ENCODE measurements at regions not wholly inside any gene's neighbourhood (a gene's known extent, or its start where the extent isn't known, plus 50 kb on each side); places are given as distances from the start of the nearest gene placed in this dataset.

GRCh38 chr15:38871638-38872037 is 307.0 kb upstream of the RASGRP1 start:
- no peaks in the 10 kb centered on the region for H4K20me1 ChIP-seq (ENCODE audit: insufficient read depth, low read length)
- TF ChIP-seq EZH2 (IDR thresholded peaks at IDR 0.05; ENCODE audit: borderline replicate concordance, low read length), result no peak
- TF ChIP-seq CTCF (IDR thresholded peaks at IDR 0.05; ENCODE audit: low read length), result no peak
- H2AFZ ChIP-seq (ENCODE audit: low read length), result no peak overlapping the region
- no peaks in the 10 kb centered on the region for H3F3A ChIP-seq (ENCODE audit: insufficient read depth, low read length)
- H3K27ac ChIP-seq (ENCODE audit: low read depth, low read length, poor library complexity, severe bottlenecking), result no peak overlapping the region
- H3K4me1 ChIP-seq (ENCODE audit: insufficient read depth, low read length, severe bottlenecking), result no peaks in the 10 kb centered on the region
- no peaks in the 10 kb centered on the region for H3K9me2 ChIP-seq (ENCODE audit: low read depth, low read length)
- H3K36me3 ChIP-seq (ENCODE audit: insufficient read depth, low read length), result no peaks in the 10 kb centered on the region
- no peaks in the 10 kb centered on the region for H3K79me2 ChIP-seq (ENCODE audit: insufficient read depth, low read length)
- H3K9ac ChIP-seq (ENCODE audit: low read length), result no peak overlapping the region
- H3K9me3 ChIP-seq (ENCODE audit: low read length), result no peaks in the 10 kb centered on the region
- H3K27me3 ChIP-seq (ENCODE audit: insufficient read depth, low read length), result no peaks in the 10 kb centered on the region
- H3K4me2 ChIP-seq (ENCODE audit: low read length), result no peak overlapping the region
- H3K4me3 ChIP-seq (ENCODE audit: low read depth, low read length, poor library complexity, severe bottlenecking), result no peak overlapping the region

GRCh38 chr15:38872732-38873131 is 308.1 kb upstream of the RASGRP1 start:
- Histone ChIP-seq H3K9me2 (ENCODE audit: low read depth, low read length) (no peaks in the 10 kb centered on the region), H3K4me1 (ENCODE audit: insufficient read depth, low read length, severe bottlenecking) (no peaks in the 10 kb centered on the region), H3K9me3 (ENCODE audit: low read length) (no peaks in the 10 kb centered on the region), H3K79me2 (ENCODE audit: insufficient read depth, low read length) (no peaks in the 10 kb centered on the region), H4K20me1 (ENCODE audit: insufficient read depth, low read length) (no peaks in the 10 kb centered on the region), H2AFZ (ENCODE audit: low read length) (no peak overlapping the region), H3K36me3 (ENCODE audit: insufficient read depth, low read length) (no peaks in the 10 kb centered on the region), H3K4me2 (ENCODE audit: low read length) (no peak overlapping the region), H3K27ac (ENCODE audit: low read depth, low read length, poor library complexity, severe bottlenecking) (no peak overlapping the region), H3K9ac (ENCODE audit: low read length) (no peak overlapping the region), H3F3A (ENCODE audit: insufficient read depth, low read length) (no peaks in the 10 kb centered on the region), H3K4me3 (ENCODE audit: low read depth, low read length, poor library complexity, severe bottlenecking) (no peak overlapping the region), H3K27me3 (ENCODE audit: insufficient read depth, low read length) (no peaks in the 10 kb centered on the region)
- TF ChIP-seq EZH2 (IDR thresholded peaks at IDR 0.05; ENCODE audit: borderline replicate concordance, low read length), result no peak
- TF ChIP-seq CTCF (IDR thresholded peaks at IDR 0.05; ENCODE audit: low read length), result no peak

GRCh38 chr15:38873158-38873557 is 308.5 kb upstream of the RASGRP1 start:
- no peak overlapping the region for H3K9ac ChIP-seq (ENCODE audit: low read length)
- no peaks in the 10 kb centered on the region for H3K36me3 ChIP-seq (ENCODE audit: insufficient read depth, low read length)

More at GRCh38 chr15:38873158-38873557, 308.5 kb upstream of the RASGRP1 start:
- Histone ChIP-seq H3K4me1 (ENCODE audit: insufficient read depth, low read length, severe bottlenecking) (no peaks in the 10 kb centered on the region), H3K4me3 (ENCODE audit: low read depth, low read length, poor library complexity, severe bottlenecking) (no peak overlapping the region), H3K79me2 (ENCODE audit: insufficient read depth, low read length) (no peaks in the 10 kb centered on the region), H3K4me2 (ENCODE audit: low read length) (no peak overlapping the region), H4K20me1 (ENCODE audit: insufficient read depth, low read length) (no peaks in the 10 kb centered on the region), H3K9me2 (ENCODE audit: low read depth, low read length) (no peaks in the 10 kb centered on the region), H3F3A (ENCODE audit: insufficient read depth, low read length) (no peaks in the 10 kb centered on the region), H3K27me3 (ENCODE audit: insufficient read depth, low read length) (no peaks in the 10 kb centered on the region), H2AFZ (ENCODE audit: low read length) (no peak overlapping the region), H3K27ac (ENCODE audit: low read depth, low read length, poor library complexity, severe bottlenecking) (no peak overlapping the region), H3K9me3 (ENCODE audit: low read length) (no peaks in the 10 kb centered on the region)
- no peak for TF ChIP-seq CTCF (IDR thresholded peaks at IDR 0.05; ENCODE audit: low read length)
- TF ChIP-seq EZH2 (IDR thresholded peaks at IDR 0.05; ENCODE audit: borderline replicate concordance, low read length), result no peak
